ENCODE measurements at regions not wholly inside any gene's neighbourhood (a gene's known extent, or its start where the extent isn't known, plus 50 kb on each side); places are given as distances from the start of the nearest gene placed in this dataset.

GRCh38 chr2:66048667-66049066 lies 386.3 kb upstream of the MEIS1 start:
- TF ChIP-seq, protein P1, sequence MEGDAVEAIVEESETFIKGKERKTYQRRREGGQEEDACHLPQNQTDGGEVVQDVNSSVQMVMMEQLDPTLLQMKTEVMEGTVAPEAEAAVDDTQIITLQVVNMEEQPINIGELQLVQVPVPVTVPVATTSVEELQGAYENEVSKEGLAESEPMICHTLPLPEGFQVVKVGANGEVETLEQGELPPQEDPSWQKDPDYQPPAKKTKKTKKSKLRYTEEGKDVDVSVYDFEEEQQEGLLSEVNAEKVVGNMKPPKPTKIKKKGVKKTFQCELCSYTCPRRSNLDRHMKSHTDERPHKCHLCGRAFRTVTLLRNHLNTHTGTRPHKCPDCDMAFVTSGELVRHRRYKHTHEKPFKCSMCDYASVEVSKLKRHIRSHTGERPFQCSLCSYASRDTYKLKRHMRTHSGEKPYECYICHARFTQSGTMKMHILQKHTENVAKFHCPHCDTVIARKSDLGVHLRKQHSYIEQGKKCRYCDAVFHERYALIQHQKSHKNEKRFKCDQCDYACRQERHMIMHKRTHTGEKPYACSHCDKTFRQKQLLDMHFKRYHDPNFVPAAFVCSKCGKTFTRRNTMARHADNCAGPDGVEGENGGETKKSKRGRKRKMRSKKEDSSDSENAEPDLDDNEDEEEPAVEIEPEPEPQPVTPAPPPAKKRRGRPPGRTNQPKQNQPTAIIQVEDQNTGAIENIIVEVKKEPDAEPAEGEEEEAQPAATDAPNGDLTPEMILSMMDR (IDR thresholded peaks at IDR 0.05; ENCODE audit: insufficient read depth, low read length, poor library complexity, severe bottlenecking) = no peak
- no peak for TF ChIP-seq EZH2phosphoT487 (conservative IDR thresholded peaks at IDR 0.05; ENCODE audit: low read length)
